GM21786 (cell line): ENCODE measurements at regions not wholly inside any gene's neighbourhood (a gene's known extent, or its start where the extent isn't known, plus 50 kb on each side); places are given as distances from the start of the nearest gene placed in this dataset.

Source experiments
- ATAC-seq: cut with Tn5 transposase; IDR thresholded peaks from one replicate; pipeline ENCODE4 v1.9.1; 2021; ENCODE audit not compliant: unreplicated experiment

- ATAC-seq, result no peak
These were observed 714.7 kb downstream of the QKI start for GRCh38 chr6:164129218-164129617.

DNA sequence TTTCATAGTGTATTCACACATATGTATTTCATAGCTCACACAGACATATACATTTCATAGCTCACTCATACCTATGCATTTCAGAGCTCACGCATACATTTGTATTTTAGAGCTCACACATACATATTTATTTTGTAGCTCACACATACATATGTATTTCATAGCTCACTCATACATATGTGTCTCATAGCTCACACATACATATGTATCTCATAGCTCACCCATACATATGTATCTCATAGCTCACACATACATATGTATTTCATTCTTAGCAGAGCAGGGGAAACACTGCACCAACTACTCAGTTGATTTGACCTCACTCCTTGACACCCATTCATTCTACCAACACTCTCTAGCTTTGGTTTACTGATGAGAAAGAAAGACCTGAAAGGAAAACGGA is 713.6 kb downstream of the QKI start:
- no peak for ATAC-seq

DNA sequence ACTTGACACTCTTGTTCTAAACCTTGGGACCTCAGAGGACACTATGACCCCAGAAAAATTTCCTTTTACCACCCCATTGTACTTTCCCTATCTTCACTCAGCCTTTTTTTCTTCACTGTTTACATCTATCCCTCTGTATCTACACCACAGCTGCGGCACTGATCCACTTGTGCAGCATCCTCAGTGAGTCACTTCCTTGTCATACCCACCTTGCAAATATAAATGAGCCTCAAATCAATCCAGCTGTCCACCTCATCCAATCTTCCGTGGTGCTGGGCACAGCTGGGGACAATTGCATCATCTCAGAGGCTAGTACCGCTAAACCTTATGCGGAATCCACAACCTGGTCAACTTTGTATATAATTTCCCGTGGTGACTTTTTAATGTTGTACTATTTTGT is 710.5 kb downstream of the QKI start:
- ATAC-seq, result no peak

- no peak for ATAC-seq
These were observed 710.0 kb downstream of the QKI start for GRCh38 chr6:164124473-164124872.

- ATAC-seq, result no peak
These were observed 707.6 kb downstream of the QKI start for GRCh38 chr6:164122109-164122508.

DNA sequence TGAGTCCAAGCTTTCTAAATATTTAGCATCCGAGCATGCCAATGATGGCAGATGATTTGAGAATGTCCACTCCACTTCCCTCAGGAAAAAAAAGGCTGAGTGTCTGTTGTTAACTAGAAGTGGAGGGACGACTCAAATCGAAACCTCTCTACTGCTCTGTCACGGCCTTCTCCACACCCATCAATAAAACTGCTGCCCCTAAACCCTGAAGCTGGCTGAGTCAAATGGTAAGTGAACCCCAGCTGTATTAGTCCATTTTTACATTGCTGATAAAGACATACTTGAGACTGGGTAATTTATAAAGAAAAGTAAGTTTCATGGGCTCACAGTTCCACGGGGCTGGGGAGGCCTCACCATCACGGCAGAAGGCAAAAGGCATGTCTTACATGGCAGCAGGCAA is 707.0 kb downstream of the QKI start:
- ATAC-seq, result no peak

GRCh38 chr6:164114651-164115050 is 700.1 kb downstream of the QKI start:
- ATAC-seq, result no peak

DNA sequence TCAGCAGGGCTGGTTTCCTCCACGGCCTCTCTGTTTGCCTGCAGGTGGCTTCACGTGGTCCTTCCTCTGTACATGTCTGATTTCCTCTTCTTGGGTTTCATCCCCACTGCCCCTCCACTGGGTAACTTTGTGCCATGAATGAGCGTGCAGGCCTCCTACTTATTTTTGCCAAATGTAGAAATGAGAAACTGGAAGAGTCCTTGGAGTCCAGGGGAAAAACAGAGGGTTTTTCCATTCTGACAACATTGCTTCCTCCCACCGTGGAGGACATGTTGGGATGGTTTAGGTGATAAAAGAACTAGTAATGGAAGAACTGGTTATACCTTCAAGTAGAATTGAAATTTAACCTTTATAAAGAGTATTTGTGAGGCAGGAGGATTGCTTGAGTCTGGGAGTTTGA is 699.5 kb downstream of the QKI start:
- no peak for ATAC-seq

DNA sequence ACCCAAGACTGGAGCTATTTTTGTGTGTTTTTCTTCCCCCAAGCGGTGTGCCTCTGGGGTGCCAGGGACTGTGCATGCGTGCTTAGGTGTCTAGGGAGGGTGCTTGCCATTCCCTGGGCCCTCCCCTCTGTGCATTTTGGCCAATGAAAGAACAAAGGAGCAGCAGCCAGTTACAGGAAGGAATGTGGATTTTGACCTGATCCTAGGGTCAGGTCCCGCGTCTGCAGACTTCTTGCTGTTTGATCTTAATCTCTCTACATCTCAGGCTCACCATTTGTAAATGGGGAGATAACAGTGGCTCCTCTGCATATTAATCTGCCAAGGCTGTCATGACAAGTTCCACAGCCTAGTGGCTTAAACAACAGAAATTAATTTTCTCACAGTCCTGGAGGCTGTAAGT is 699.1 kb downstream of the QKI start:
- ATAC-seq, result no peak

DNA sequence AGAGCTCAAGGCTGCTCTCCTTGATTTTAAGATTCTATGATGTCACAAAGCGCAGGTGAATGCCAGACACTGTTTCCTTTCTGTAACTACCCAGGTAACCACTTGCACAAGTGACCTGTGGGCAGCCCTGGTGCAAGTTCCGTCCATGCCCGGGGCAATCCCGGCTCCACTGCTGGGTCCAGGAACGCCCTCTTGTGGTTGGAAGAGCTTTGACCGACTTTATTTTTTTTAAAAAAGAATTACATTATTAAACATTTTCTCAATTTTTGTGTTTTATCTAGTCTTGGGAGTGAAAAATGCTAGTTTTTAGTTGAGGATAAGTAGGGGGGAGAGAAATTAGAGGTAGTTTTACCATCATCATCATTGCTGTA is 695.2 kb downstream of the QKI start:
- ATAC-seq, result no peak

GRCh38 chr6:164108869-164109769 is 694.6 kb downstream of the QKI start:
- ATAC-seq, result no peak

- no peak for ATAC-seq
These were observed 693.6 kb downstream of the QKI start for GRCh38 chr6:164108092-164108491.

- no peak for ATAC-seq
These were observed 692.9 kb downstream of the QKI start for GRCh38 chr6:164107297-164107995.

DNA sequence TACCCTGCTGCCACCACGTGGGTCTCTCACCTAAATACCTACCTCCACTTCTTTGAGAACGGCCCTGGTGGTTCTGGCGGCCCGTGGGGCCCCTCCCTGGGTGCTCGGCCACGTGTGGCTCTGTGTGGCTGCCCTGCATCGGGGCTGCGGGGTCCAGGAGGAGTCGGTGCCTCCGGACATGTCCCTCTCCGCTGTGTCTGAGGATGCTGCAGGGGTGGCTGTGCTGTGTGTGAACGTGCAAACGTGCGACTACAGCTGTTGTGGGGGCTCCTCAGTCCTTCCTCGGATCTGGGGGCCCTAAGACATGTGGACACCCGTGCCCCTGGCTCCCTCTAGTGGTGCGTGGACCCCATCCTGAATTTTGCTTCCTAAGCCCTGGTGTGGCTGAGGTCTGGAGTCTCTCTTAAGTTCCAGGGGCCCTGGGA is 691.8 kb downstream of the QKI start:
- no peak for ATAC-seq

DNA sequence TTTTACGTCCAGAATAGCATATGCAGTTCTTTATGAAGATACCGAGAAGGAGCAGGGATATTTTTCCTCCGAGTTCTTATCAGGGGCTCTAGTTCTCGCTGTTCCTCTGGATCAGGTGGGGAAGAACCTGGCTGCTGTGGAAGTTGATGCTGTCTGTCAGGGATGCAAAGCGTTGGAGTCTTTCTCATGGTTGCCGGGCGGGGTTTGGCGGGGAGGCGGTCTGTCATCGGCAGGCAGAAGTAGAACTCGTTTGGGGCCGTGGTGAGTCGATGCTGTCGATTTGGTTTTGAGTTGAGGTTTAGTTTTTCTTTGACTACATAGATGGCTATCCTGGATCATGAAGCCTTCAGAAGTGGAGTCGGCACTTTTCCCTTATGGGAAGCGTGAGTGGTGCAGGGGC is 691.2 kb downstream of the QKI start:
- ATAC-seq, result no peak

DNA sequence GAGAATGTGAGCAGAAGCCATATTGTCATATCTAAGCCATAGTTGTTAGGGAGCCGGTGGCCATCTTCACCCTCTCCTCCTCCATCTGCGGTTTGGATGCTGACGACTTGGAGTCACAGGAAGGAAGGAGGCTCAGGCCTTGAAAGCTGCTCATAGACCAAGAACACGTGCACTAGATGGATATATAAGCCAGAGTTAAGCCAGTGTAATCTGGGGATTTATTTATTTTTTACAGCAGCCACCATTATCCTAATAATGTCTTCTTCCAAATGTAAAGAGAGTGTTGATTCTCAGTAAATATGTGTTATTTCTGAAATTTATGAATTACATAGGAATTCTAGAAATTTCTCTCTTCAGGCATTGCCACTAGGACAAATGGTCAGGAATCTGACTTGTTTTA is 689.9 kb downstream of the QKI start:
- ATAC-seq, result no peak

- ATAC-seq, result no peak
These were observed 688.2 kb downstream of the QKI start for GRCh38 chr6:164102693-164103092.

DNA sequence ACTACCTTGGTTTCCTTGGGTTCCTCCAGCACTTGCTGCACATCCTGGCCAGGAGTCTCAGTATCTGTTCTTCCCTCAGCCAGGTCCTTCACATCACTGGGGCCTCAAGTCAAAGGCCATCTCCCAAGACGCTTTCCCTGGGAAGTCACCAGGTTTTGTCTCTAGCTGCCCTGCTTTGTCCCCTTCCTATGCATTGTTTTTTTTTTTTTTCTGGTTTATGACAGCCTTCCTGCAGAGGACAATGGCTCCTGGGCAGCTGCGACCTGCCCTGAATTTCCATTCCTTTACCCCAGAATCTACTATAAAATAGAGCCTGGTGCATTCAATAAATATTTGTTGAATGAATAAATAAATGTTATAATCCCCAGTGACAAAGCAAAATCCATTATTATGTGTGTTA is 687.3 kb downstream of the QKI start:
- no peak for ATAC-seq

DNA sequence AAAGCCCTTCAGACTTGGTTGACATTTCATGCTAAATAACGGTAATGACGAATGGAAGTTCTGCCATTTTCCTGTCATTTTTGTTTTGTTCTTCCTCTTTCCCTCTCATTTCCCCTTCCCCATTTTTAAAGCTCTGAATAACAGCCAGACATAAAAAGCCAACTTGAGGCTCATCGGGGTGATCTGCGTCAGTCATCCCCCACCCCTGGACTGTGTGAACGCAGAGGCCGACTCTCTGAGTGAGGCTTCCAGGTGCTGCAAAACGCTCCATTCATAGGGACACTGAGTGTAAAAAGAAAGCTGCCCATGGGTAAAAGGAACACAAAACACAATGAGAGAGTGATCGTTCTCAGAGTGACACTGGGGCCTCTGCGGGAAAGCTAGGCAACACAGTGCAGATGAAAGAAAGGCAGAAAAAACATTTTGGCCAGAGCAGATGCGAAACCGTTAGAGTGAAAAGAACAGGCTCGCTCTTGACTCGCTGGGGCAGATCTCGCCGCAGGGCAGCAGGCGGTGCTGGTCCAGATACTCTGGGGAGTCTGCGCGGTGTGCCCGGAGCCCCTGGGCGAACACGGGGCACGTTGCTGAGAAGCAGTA is 684.8 kb downstream of the QKI start:
- no peak for ATAC-seq

DNA sequence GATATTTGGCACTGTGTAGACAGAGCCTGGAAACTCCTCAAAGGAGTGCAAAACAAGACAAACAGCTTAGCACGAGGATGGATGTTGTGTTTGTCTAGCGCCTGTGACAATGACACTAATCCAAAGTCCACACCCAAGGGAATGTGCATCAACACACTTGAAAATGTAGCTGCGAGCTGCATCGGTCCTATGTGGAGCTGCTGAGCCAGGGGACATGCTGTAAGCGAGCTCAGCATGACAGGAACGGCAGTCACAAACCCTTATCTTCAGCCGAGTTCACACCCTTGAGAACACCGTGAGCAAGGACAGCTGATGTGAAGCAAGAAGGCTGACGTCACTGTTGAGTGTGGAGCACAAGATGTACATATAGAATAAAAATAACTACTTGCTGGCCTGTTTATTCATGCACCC is 684.3 kb downstream of the QKI start:
- ATAC-seq, result no peak

DNA sequence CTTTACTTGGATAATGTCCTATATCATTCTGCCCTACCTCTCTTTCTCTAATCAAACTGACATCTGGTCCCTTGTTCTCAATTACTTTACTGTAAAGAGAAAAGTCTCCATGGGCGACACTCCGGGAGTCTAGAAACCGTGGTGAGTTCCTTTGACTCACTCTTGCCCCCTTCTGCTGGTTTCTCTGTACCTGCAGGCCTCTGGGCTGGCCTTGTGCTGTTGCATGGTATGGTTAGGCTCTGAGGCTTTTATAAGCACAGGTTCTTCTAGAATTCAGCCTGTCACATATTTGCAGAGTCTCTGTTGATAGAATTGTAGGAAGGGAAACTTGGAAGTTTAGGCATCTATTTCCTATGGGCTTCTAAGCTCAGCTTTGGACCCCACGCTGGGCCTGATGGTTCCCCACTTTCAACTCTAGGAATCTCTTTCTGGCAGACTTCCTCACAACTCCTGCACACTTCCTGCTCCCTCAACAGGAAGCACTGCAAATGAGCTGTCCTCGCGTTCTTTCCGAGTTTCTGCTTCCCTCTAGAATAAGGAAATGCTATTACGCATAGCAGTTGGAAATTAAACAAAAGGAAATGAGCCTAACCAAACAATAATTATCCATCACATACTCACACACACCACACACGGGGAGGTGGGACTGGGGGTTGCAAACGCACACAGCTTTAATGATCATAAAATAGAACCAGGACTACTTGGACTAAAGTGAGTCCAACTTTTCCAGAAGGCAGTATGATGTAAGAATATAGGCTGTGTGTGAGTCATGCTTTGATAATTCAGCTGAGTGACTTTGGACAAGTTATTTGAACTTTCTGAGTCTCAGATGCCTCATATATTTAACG is 683.3 kb downstream of the QKI start:
- no peak for ATAC-seq
